ENCODE measurements at regions not wholly inside any gene's neighbourhood (a gene's known extent, or its start where the extent isn't known, plus 50 kb on each side); places are given as distances from the start of the nearest gene placed in this dataset.

GRCh38 chr20:51267679-51268078 lies 244.8 kb upstream of the KCNG1 start:
- TF ChIP-seq EZH2 (IDR thresholded peaks at IDR 0.05; ENCODE audit: low read length, missing control alignments) (no peak), CTCF (conservative IDR thresholded peaks at IDR 0.05 in 1 of 2, IDR thresholded peaks at IDR 0.05 in 1 of 2; ENCODE audit: low read depth in 1 of 2, low read length in 2 of 2) (no peak)
- no peak for DNase-seq (ENCODE audit: low read depth in 2 of 2)
- H4K20me1 ChIP-seq (ENCODE audit: control insufficient read depth, extremely low read depth, insufficient read depth, low read length), result no peaks in the 10 kb centered on the region

GRCh38 chr20:51266353-51266752 lies 243.4 kb upstream of the KCNG1 start:
- Histone ChIP-seq H4K20me1 (ENCODE audit: control insufficient read depth, extremely low read depth, insufficient read depth, low read length) (no peaks in the 10 kb centered on the region), H3K27ac (ENCODE audit: insufficient read depth, low read length) (no peak overlapping the region), H3K9me3 (ENCODE audit: control insufficient read depth, insufficient read depth, low read depth, low read length) (no peaks in the 10 kb centered on the region), H3K79me2 (ENCODE audit: control insufficient read depth, insufficient read depth, low read length) (no peaks in the 10 kb centered on the region), H3K36me3 (ENCODE audit: control insufficient read depth, insufficient read depth, low read length) (no peaks in the 10 kb centered on the region), H2AFZ (ENCODE audit: low read length) (no peak overlapping the region), H3K27me3 (ENCODE audit: control insufficient read depth, insufficient read depth, low read length) (peaks cover 3% of the 10 kb centered on the region), H3K9ac (ENCODE audit: insufficient read depth, low read length) (no peak overlapping the region), H3K4me1 (ENCODE audit: control insufficient read depth, extremely low read depth, insufficient read depth, low read length) (no peaks in the 10 kb centered on the region), H3K4me3 (replicated peaks in 1 of 4; ENCODE audit: control extremely low read depth in 1 of 4, insufficient read depth in 1 of 4, low read depth in 3 of 4, low read length in 4 of 4) (no peak overlapping the region), H3K4me2 (ENCODE audit: extremely low read depth, insufficient read depth, low read length) (no peak overlapping the region)
- DNase-seq (ENCODE audit: low read depth in 2 of 2), result no peak
- TF ChIP-seq EZH2 (IDR thresholded peaks at IDR 0.05; ENCODE audit: low read length, missing control alignments) (no peak), CTCF (conservative IDR thresholded peaks at IDR 0.05 in 1 of 2, IDR thresholded peaks at IDR 0.05 in 1 of 2; ENCODE audit: low read depth in 1 of 2, low read length in 2 of 2) (no peak)

More at GRCh38 chr20:51267679-51268078, 244.8 kb upstream of the KCNG1 start:
- Histone ChIP-seq H3K27ac (ENCODE audit: insufficient read depth, low read length) (no peak overlapping the region), H3K4me3 (replicated peaks in 1 of 4; ENCODE audit: control extremely low read depth in 1 of 4, insufficient read depth in 1 of 4, low read depth in 3 of 4, low read length in 4 of 4) (no peak overlapping the region), H3K9ac (ENCODE audit: insufficient read depth, low read length) (no peak overlapping the region), H2AFZ (ENCODE audit: low read length) (no peak overlapping the region), H3K4me2 (ENCODE audit: extremely low read depth, insufficient read depth, low read length) (no peak overlapping the region), H3K79me2 (ENCODE audit: control insufficient read depth, insufficient read depth, low read length) (no peaks in the 10 kb centered on the region), H3K27me3 (ENCODE audit: control insufficient read depth, insufficient read depth, low read length) (no peaks in the 10 kb centered on the region), H3K36me3 (ENCODE audit: control insufficient read depth, insufficient read depth, low read length) (no peaks in the 10 kb centered on the region), H3K4me1 (ENCODE audit: control insufficient read depth, extremely low read depth, insufficient read depth, low read length) (no peaks in the 10 kb centered on the region), H3K9me3 (ENCODE audit: control insufficient read depth, insufficient read depth, low read depth, low read length) (no peaks in the 10 kb centered on the region)

- no peaks in the 10 kb centered on the region for H3K4me1 ChIP-seq (ENCODE audit: control insufficient read depth, extremely low read depth, insufficient read depth, low read length)
- H3K4me3 ChIP-seq (replicated peaks in 1 of 4; ENCODE audit: control extremely low read depth in 1 of 4, insufficient read depth in 1 of 4, low read depth in 3 of 4, low read length in 4 of 4), result no peak overlapping the region
- H4K20me1 ChIP-seq (ENCODE audit: control insufficient read depth, extremely low read depth, insufficient read depth, low read length), result no peaks in the 10 kb centered on the region
- TF ChIP-seq CTCF (conservative IDR thresholded peaks at IDR 0.05 in 1 of 2, IDR thresholded peaks at IDR 0.05 in 1 of 2; ENCODE audit: low read depth in 1 of 2, low read length in 2 of 2), result no peak
- TF ChIP-seq EZH2 (IDR thresholded peaks at IDR 0.05; ENCODE audit: low read length, missing control alignments), result no peak
- no peak overlapping the region for H3K27ac ChIP-seq (ENCODE audit: insufficient read depth, low read length)
- H3K9me3 ChIP-seq (ENCODE audit: control insufficient read depth, insufficient read depth, low read depth, low read length), result no peaks in the 10 kb centered on the region
- no peaks in the 10 kb centered on the region for H3K79me2 ChIP-seq (ENCODE audit: control insufficient read depth, insufficient read depth, low read length)
- H3K4me2 ChIP-seq (ENCODE audit: extremely low read depth, insufficient read depth, low read length), result no peak overlapping the region
- H3K9ac ChIP-seq (ENCODE audit: insufficient read depth, low read length), result no peak overlapping the region
- H3K36me3 ChIP-seq (ENCODE audit: control insufficient read depth, insufficient read depth, low read length), result no peaks in the 10 kb centered on the region
- peaks cover 3% of the 10 kb centered on the region for H3K27me3 ChIP-seq (ENCODE audit: control insufficient read depth, insufficient read depth, low read length)
- no peak for DNase-seq (ENCODE audit: low read depth in 2 of 2)
- no peak overlapping the region for H2AFZ ChIP-seq (ENCODE audit: low read length)
Measured at GRCh38 chr20:51265361-51265760, 242.5 kb upstream of the KCNG1 start.

Data from fibroblast of lung (primary cell).